DND-41 (cell line): ENCODE measurements at regions not wholly inside any gene's neighbourhood (a gene's known extent, or its start where the extent isn't known, plus 50 kb on each side); places are given as distances from the start of the nearest gene placed in this dataset.
"Not testable (repeated sequence)": the region's sequence is repeated elsewhere in the genome, so short reads cannot be mapped to it uniquely, and the experiment has no call there.

Experiments
- ATAC-seq: fragments of 200-7000 bp; cut with Tn5 transposase; 3 replicates; pipeline ENCODE4 v1.9.1; 2021; ENCODE audit warnings: low read depth; ENCODE audit not compliant: insufficient read depth
- DNase-seq: peaks from one replicate; pipeline ENCODE4 v3.0.0-alpha.2; 2020
- H2AFZ ChIP-seq: 2 replicates; pipeline ENCODE4 v1.6.0; 2012; ENCODE audit warnings: low read depth, low read length
- H3K27ac ChIP-seq: 2 replicates; pipeline ENCODE4 v1.5.1; 2012; ENCODE audit warnings: low read length, inconsistent platforms
- H3K27me3 ChIP-seq: fragments of 200-600 bp; sonication (generic); 2 replicates; pipeline ENCODE4 v1.6.0; 2012; ENCODE audit warnings: low read length, mild to moderate bottlenecking, inconsistent platforms; ENCODE audit not compliant: insufficient read depth, poor library complexity
- H3K36me3 ChIP-seq: 2 replicates; pipeline ENCODE4 v1.5.1; 2012; ENCODE audit warnings: low read length, inconsistent platforms; ENCODE audit not compliant: insufficient read depth
- H3K4me1 ChIP-seq: 2 replicates; pipeline ENCODE4 v1.5.1; 2012; ENCODE audit warnings: mild to moderate bottlenecking, low read length; ENCODE audit not compliant: insufficient read depth
- H3K4me2 ChIP-seq: 2 replicates; pipeline ENCODE4 v1.6.0; 2012; ENCODE audit warnings: mild to moderate bottlenecking, moderate library complexity, low read length, inconsistent platforms; ENCODE audit not compliant: insufficient read depth
- H3K4me3 ChIP-seq, 2 experiments: fragments of 200-600 bp in 1 of 2; shearing (Covaris generic) in 1 of 2; 2 replicates each; pipeline ENCODE4 v1.5.1; 2012 to 2016; ENCODE audit warnings: inconsistent platforms in 2 of 2, low read length in 2 of 2, mild to moderate bottlenecking in 2 of 2, low read depth in 1 of 2, moderate library complexity in 1 of 2
- H3K79me2 ChIP-seq: 2 replicates; pipeline ENCODE4 v1.6.0; 2012; ENCODE audit warnings: low read length, inconsistent platforms; ENCODE audit not compliant: insufficient read depth
- H3K9ac ChIP-seq: 2 replicates; pipeline ENCODE4 v1.6.0; 2012; ENCODE audit warnings: low read depth, mild to moderate bottlenecking, inconsistent platforms, low read length, moderate library complexity
- H3K9me3 ChIP-seq: 2 replicates; pipeline ENCODE4 v1.5.1; 2012; ENCODE audit warnings: low read length, moderate library complexity, mild to moderate bottlenecking, inconsistent platforms; ENCODE audit not compliant: insufficient read depth, severe bottlenecking
- H4K20me1 ChIP-seq: 2 replicates; pipeline ENCODE4 v1.6.0; 2012; ENCODE audit warnings: low read length; ENCODE audit not compliant: insufficient read depth
- CTCF ChIP-seq: IDR thresholded peaks from 2 replicates; pipeline ENCODE4 v1.5.1; 2012; ENCODE audit warnings: borderline replicate concordance, low read length, moderate library complexity, mild to moderate bottlenecking; ENCODE audit not compliant: poor library complexity, severe bottlenecking; ENCODE audit errors: extremely low read depth
- EZH2 ChIP-seq: IDR thresholded peaks from 3 replicates; pipeline ENCODE4 v1.6.1; 2012; ENCODE audit warnings: borderline replicate concordance, low read depth, mild to moderate bottlenecking, moderate library complexity, low read length, inconsistent platforms; ENCODE audit not compliant: severe bottlenecking

GRCh38 chr18:45342653-45343052, 272.6 kb upstream of the SLC14A2 start:
- no peaks in the 10 kb centered on the region for H3K27me3 ChIP-seq
- no peak for DNase-seq
- no peaks in the 10 kb centered on the region for H3K79me2 ChIP-seq
- no peak overlapping the region for H3K9ac ChIP-seq
- TF ChIP-seq CTCF (no peak), EZH2 (no peak)
- no peak overlapping the region for H3K4me3 ChIP-seq
- H3K27ac ChIP-seq, result no peak overlapping the region
- H4K20me1 ChIP-seq, result no peaks in the 10 kb centered on the region
- no peaks in the 10 kb centered on the region for H3K9me3 ChIP-seq
- no peaks in the 10 kb centered on the region for H3K36me3 ChIP-seq
- no peak overlapping the region for H2AFZ ChIP-seq
- no peak for ATAC-seq
- no peaks in the 10 kb centered on the region for H3K4me1 ChIP-seq
- no peak overlapping the region for H3K4me2 ChIP-seq

- DNase-seq (no peak), ATAC-seq (no peak)
- no peaks in the 10 kb centered on the region for H3K36me3 ChIP-seq
- H3K9ac ChIP-seq, result no peak overlapping the region
- no peaks in the 10 kb centered on the region for H3K79me2 ChIP-seq
- no peak overlapping the region for H3K4me2 ChIP-seq
- H2AFZ ChIP-seq, result no peak overlapping the region
- no peak for TF ChIP-seq CTCF
- TF ChIP-seq EZH2, result no peak
- H3K9me3 ChIP-seq, result no peaks in the 10 kb centered on the region
- H3K4me1 ChIP-seq, result no peaks in the 10 kb centered on the region
- H3K27ac ChIP-seq, result no peak overlapping the region
- no peaks in the 10 kb centered on the region for H3K27me3 ChIP-seq
- no peak overlapping the region for H3K4me3 ChIP-seq
- H4K20me1 ChIP-seq, result no peaks in the 10 kb centered on the region
Observed at GRCh38 chr18:45343365-45343764, 271.9 kb upstream of the SLC14A2 start.

GRCh38 chr18:45344680-45345079, 270.6 kb upstream of the SLC14A2 start:
- H4K20me1 ChIP-seq, DNase-seq, H3K79me2 ChIP-seq, ATAC-seq, H3K9me3 ChIP-seq, H3K4me2 ChIP-seq, H3K4me1 ChIP-seq, H3K27me3 ChIP-seq, H3K36me3 ChIP-seq, H3K9ac ChIP-seq, H3K4me3 ChIP-seq, H3K27ac ChIP-seq, H2AFZ ChIP-seq: not testable (repeated sequence)

- no peak overlapping the region for H3K27ac ChIP-seq
- TF ChIP-seq CTCF (no peak), EZH2 (no peak)
- H3K79me2 ChIP-seq, result no peaks in the 10 kb centered on the region
- H3K4me1 ChIP-seq, result no peaks in the 10 kb centered on the region
- ATAC-seq, result no peak
- H3K4me2 ChIP-seq, result no peak overlapping the region
- H3K36me3 ChIP-seq, result no peaks in the 10 kb centered on the region
- H3K4me3 ChIP-seq, result no peak overlapping the region
- no peak overlapping the region for H2AFZ ChIP-seq
- no peaks in the 10 kb centered on the region for H4K20me1 ChIP-seq
- no peaks in the 10 kb centered on the region for H3K27me3 ChIP-seq
- no peak for DNase-seq
- H3K9ac ChIP-seq, result no peak overlapping the region
- no peaks in the 10 kb centered on the region for H3K9me3 ChIP-seq
Observed at GRCh38 chr18:45349019-45349418, 266.3 kb upstream of the SLC14A2 start.
